Smooth muscle cell (in vitro differentiated cells): ENCODE measurements at regions not wholly inside any gene's neighbourhood (a gene's known extent, or its start where the extent isn't known, plus 50 kb on each side); places are given as distances from the start of the nearest gene placed in this dataset.

Source experiments
- DNase-seq: peaks from one replicate; lab custom pipeline; 2025; ENCODE audit not compliant: unreplicated experiment; lab: John Stamatoyannopoulos, UW
- H2AFZ ChIP-seq: fragments of 200-600 bp; sonication (generic); 2 replicates; pipeline ENCODE4 v1.6.0; 2016; ENCODE audit warnings: antibody characterized with exemption, low read depth, mild to moderate bottlenecking
- H3F3A ChIP-seq: fragments of 200-600 bp; sonication (generic); 2 replicates; pipeline ENCODE4 v1.6.0; 2017; ENCODE audit warnings: antibody characterized with exemption, low read depth
- H3K27ac ChIP-seq: fragments of 200-600 bp; sonication (generic); 2 replicates; pipeline ENCODE4 v1.5.1; 2016; ENCODE audit warnings: low read depth, mild to moderate bottlenecking
- H3K27me3 ChIP-seq: fragments of 200-600 bp; sonication (generic); 2 replicates; pipeline ENCODE4 v1.6.1; 2016; ENCODE audit warnings: low read depth, mild to moderate bottlenecking
- H3K36me3 ChIP-seq: fragments of 200-600 bp; sonication (generic); 2 replicates; pipeline ENCODE4 v1.5.1; 2016; ENCODE audit warnings: low read depth
- H3K4me1 ChIP-seq: fragments of 200-600 bp; sonication (generic); 2 replicates; pipeline ENCODE4 v1.5.1; 2016; ENCODE audit warnings: low read depth
- H3K4me2 ChIP-seq: fragments of 200-600 bp; sonication (generic); 2 replicates; pipeline ENCODE4 v1.6.0; 2016; ENCODE audit warnings: mild to moderate bottlenecking
- H3K4me3 ChIP-seq: fragments of 200-600 bp; sonication (generic); 2 replicates; pipeline ENCODE4 v1.5.1; 2016; ENCODE audit warnings: mild to moderate bottlenecking
- H3K79me2 ChIP-seq: fragments of 200-600 bp; sonication (generic); 2 replicates; pipeline ENCODE4 v1.6.0; 2016; ENCODE audit warnings: low read depth, mild to moderate bottlenecking
- H3K9ac ChIP-seq: fragments of 200-600 bp; sonication (generic); 2 replicates; pipeline ENCODE4 v1.6.0; 2016; ENCODE audit warnings: low read depth
- H3K9me3 ChIP-seq: fragments of 200-600 bp; sonication (generic); replicated peaks from 2 replicates; pipeline ENCODE4 v1.5.1; 2016; ENCODE audit warnings: low read depth
- H4K20me1 ChIP-seq: fragments of 200-600 bp; sonication (generic); 2 replicates; pipeline ENCODE4 v1.6.0; 2016; ENCODE audit warnings: low read depth
- CTCF ChIP-seq: fragments of 200-600 bp; sonication (generic); IDR thresholded peaks from 2 replicates; pipeline ENCODE4 v1.5.1; 2017; ENCODE audit warnings: borderline replicate concordance, mild to moderate bottlenecking, antibody characterized with exemption; ENCODE audit not compliant: insufficient read depth, poor library complexity, severe bottlenecking
- WGBS: methylation state at CpG from one replicate; pipeline ENCODE4 v1.1.7; 2016; ENCODE audit warnings: low lambda C conversion rate; 5-methylcytosine and 5-hydroxymethylcytosine counted together

- WGBS: 96% methylated on average over 12 of the region's 12 CpGs
- no peak overlapping the region for H3K4me2 ChIP-seq
- H3K4me3 ChIP-seq: no peak overlapping the region
- no peak overlapping the region for H3K9ac ChIP-seq
- H2AFZ ChIP-seq: no peak overlapping the region
- H3K27me3 ChIP-seq: peaks cover 7% of the 10 kb centered on the region
- no peaks in the 10 kb centered on the region for H3K79me2 ChIP-seq
- H3K36me3 ChIP-seq: no peaks in the 10 kb centered on the region
- H3K27ac ChIP-seq: no peak overlapping the region
- H3K9me3 ChIP-seq: no peaks in the 10 kb centered on the region
- no peaks in the 10 kb centered on the region for H3F3A ChIP-seq
- H3K4me1 ChIP-seq: peaks cover 10% of the 10 kb centered on the region
- no peak for DNase-seq
- no peaks in the 10 kb centered on the region for H4K20me1 ChIP-seq
- no peak for TF ChIP-seq CTCF
These were observed 75.5 kb upstream of the UNC5A start for GRCh38 chr5:176734756-176735342.

DNA sequence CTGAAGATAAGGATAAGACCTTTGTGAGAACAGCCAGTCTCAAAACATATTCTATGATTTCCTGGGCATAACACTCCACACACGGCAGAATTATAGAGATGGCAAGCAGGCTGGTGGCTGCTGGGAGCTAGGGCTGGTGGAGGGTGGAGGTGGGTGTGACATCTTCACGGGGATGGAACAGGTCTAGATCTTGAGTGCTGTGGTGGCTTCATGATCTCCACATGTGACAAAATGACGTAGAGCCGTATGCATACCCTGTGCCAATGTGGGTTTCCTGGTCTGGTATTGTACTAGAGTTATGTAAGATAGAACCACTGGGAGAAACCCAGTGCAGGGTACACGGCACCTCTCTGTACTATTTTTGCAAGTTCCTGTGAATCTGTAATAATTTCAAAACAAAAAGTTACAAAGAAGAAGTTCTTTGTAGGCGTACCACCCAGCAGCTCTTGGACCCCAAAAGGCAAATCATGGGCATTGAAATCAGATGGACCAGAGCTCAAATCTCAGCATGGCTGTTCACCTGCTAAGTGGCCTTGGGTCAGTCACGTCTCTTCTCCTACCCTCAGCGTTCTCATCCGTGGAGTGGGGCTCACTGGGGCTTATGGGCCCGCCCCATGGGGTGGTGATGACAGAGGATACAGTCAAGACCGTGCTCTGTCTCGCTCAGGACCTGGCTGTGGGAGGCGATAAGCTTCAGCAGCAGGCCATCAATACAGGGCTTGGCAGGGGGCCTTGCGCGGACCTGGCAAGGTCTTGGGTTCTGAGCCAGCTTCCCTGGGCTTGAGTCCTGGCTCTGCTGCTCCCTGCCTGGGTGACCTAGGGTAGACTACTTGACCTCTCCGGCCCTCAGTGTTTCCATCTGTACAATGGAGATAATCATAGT lies 74.7 kb upstream of the UNC5A start:
- no peaks in the 10 kb centered on the region for H4K20me1 ChIP-seq
- no peak overlapping the region for H2AFZ ChIP-seq
- no peak for DNase-seq
- H3K4me1 ChIP-seq: peaks cover 10% of the 10 kb centered on the region
- no peaks in the 10 kb centered on the region for H3K36me3 ChIP-seq
- H3K4me3 ChIP-seq: no peak overlapping the region
- H3K4me2 ChIP-seq: no peak overlapping the region
- H3F3A ChIP-seq: no peaks in the 10 kb centered on the region
- H3K27ac ChIP-seq: no peak overlapping the region
- H3K79me2 ChIP-seq: no peaks in the 10 kb centered on the region
- WGBS: 84% methylated on average over 16 of the region's 16 CpGs
- no peaks in the 10 kb centered on the region for H3K9me3 ChIP-seq
- H3K9ac ChIP-seq: no peak overlapping the region
- no peak for TF ChIP-seq CTCF
- peaks cover 15% of the 10 kb centered on the region for H3K27me3 ChIP-seq

DNA sequence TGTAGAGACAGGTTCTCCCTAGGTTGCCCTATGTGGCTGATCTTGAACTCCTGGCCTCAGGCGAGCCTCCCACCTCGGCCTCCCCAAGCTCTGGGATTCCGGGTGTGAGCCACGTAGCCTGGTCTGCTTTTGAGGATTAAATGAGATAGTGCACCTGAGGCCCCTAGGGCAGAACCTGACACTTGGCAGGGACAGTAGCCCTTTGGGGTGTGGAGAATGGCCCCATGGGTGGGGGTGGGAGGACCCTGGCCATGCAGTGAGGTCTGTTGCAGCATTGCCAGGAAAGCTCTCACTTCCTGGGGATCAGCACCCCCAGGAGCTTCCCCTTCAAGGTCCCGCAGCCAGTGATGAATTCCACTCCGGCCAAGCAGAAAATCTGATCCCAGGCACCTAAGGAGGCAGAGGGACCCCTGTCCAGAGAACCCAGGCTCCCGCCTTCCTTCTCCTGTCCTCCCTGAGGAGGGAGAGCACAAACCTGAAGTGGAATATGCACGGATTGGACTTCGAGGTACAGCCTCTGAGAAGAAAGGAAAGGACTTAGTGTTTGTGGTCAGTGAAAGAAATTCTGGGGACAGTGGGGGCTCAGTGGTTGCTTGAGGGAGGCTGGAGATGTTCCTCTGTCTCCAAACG lies 73.9 kb upstream of the UNC5A start:
- Histone ChIP-seq H3K4me3 (no peak overlapping the region), H3F3A (no peaks in the 10 kb centered on the region), H3K4me2 (no peak overlapping the region), H4K20me1 (no peaks in the 10 kb centered on the region), H3K27me3 (peaks cover 21% of the 10 kb centered on the region), H2AFZ (no peak overlapping the region), H3K79me2 (no peaks in the 10 kb centered on the region), H3K9ac (no peak overlapping the region), H3K4me1 (peaks cover 10% of the 10 kb centered on the region), H3K27ac (no peak overlapping the region), H3K9me3 (no peaks in the 10 kb centered on the region), H3K36me3 (no peaks in the 10 kb centered on the region)
- TF ChIP-seq CTCF: no peak
- WGBS: 75% methylated on average over 10 of the region's 10 CpGs
- DNase-seq: no peak
